Transverse colon (tissue), 4 donors: ENCODE measurements at regions not wholly inside any gene's neighbourhood (a gene's known extent, or its start where the extent isn't known, plus 50 kb on each side); places are given as distances from the start of the nearest gene placed in this dataset.

ENCODE experiments used
- EP300 ChIP-seq: sonication (generic); formaldehyde crosslinking; IDR thresholded peaks from one replicate; pipeline ENCODE4 v1.6.1; 2017; ENCODE audit warnings: antibody characterized with exemption, low read depth
- POLR2A ChIP-seq: fragments of 450-650 bp; IDR thresholded peaks from one replicate; pipeline ENCODE4 v1.6.1; 2016; ENCODE audit warnings: antibody characterized with exemption, mild to moderate bottlenecking, moderate library complexity
- POLR2AphosphoS5 ChIP-seq, 3 donors: sonication (generic); formaldehyde crosslinking; IDR thresholded peaks; one replicate each; pipeline ENCODE4 v1.6.1; 2016; ENCODE audit warnings: antibody characterized with exemption in 3 of 3
- TF ChIP-seq, protein P1 (sequence below), 5 experiments: fragments of 200-600 bp in 3 of 5; fragments of 450-650 bp in 2 of 5; sonication (generic) in 3 of 5; IDR thresholded peaks; 1 replicate in 2 of 5; 2 replicates in 3 of 5; pipeline ENCODE4 v1.5.1; 2016 to 2017; ENCODE audit warnings: antibody characterized with exemption in 5 of 5, inconsistent platforms in 3 of 5, mild to moderate bottlenecking in 2 of 5, moderate library complexity in 1 of 5

GRCh38 chr21:41604583-41605041 lies 96.7 kb upstream of the TMPRSS2 start:
- TF ChIP-seq, protein P1, sequence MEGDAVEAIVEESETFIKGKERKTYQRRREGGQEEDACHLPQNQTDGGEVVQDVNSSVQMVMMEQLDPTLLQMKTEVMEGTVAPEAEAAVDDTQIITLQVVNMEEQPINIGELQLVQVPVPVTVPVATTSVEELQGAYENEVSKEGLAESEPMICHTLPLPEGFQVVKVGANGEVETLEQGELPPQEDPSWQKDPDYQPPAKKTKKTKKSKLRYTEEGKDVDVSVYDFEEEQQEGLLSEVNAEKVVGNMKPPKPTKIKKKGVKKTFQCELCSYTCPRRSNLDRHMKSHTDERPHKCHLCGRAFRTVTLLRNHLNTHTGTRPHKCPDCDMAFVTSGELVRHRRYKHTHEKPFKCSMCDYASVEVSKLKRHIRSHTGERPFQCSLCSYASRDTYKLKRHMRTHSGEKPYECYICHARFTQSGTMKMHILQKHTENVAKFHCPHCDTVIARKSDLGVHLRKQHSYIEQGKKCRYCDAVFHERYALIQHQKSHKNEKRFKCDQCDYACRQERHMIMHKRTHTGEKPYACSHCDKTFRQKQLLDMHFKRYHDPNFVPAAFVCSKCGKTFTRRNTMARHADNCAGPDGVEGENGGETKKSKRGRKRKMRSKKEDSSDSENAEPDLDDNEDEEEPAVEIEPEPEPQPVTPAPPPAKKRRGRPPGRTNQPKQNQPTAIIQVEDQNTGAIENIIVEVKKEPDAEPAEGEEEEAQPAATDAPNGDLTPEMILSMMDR (IDR thresholded peaks at IDR 0.05): no peak
- no peak for TF ChIP-seq POLR2AphosphoS5 (IDR thresholded peaks at IDR 0.05)
- no peak for TF ChIP-seq POLR2A
- no peak for TF ChIP-seq EP300
